Thyroid gland (tissue), 4 donors: ENCODE measurements at regions not wholly inside any gene's neighbourhood (a gene's known extent, or its start where the extent isn't known, plus 50 kb on each side); places are given as distances from the start of the nearest gene placed in this dataset.

Source experiments
- DNase-seq, 2 donors: peaks; one replicate each; pipeline ENCODE4 v3.0.0-alpha.2; 2019
- H3K27ac ChIP-seq, 3 donors: fragments of 200-600 bp; sonication (generic); 1 replicate in 2 of 3; 2 replicates in 1 of 3; pipeline ENCODE4 v1.5.1; 2016 to 2019; ENCODE audit warnings: mild to moderate bottlenecking in 1 of 3, moderate library complexity in 1 of 3
- H3K27me3 ChIP-seq: fragments of 200-600 bp; sonication (generic); one replicate; pipeline ENCODE4 v1.5.1; 2019
- H3K36me3 ChIP-seq, 2 donors: fragments of 200-600 bp; sonication (generic); one replicate each; pipeline ENCODE4 v1.5.1; 2016 to 2019
- H3K4me1 ChIP-seq, 2 donors: fragments of 200-600 bp; sonication (generic); one replicate each; pipeline ENCODE4 v1.5.1; 2017 to 2019
- H3K4me3 ChIP-seq, 3 donors: fragments of 200-600 bp; sonication (generic); replicated peaks in 1 of 3; 1 replicate in 2 of 3; 2 replicates in 1 of 3; pipeline ENCODE4 v1.5.1; 2016; ENCODE audit warnings: mild to moderate bottlenecking in 1 of 3
- H3K9me3 ChIP-seq: fragments of 200-600 bp; sonication (generic); one replicate; pipeline ENCODE4 v1.5.1; 2017
- POLR2A ChIP-seq, 2 donors: fragments of 450-650 bp; IDR thresholded peaks; one replicate each; pipeline ENCODE4 v1.6.1; 2017; ENCODE audit warnings: antibody characterized with exemption in 2 of 2, mild to moderate bottlenecking in 2 of 2, moderate library complexity in 1 of 2
- WGBS, 2 donors: methylation state at CpG; one replicate each; pipeline ENCODE4 v1.1.5; 2017; 5-methylcytosine and 5-hydroxymethylcytosine counted together
- intact Hi-C: fragments of 100-400 bp; cut with DNase I; formaldehyde crosslinking; loops from one replicate; pipeline ENCODE4 v1.15.1; 2023
- TF ChIP-seq, protein P1 (sequence below), 6 experiments: fragments of 200-600 bp in 3 of 6; fragments of 450-650 bp in 3 of 6; sonication (generic) in 3 of 6; IDR thresholded peaks; one replicate each; pipeline ENCODE4 v1.5.1; 2016 to 2019; ENCODE audit warnings: antibody characterized with exemption in 6 of 6, mild to moderate bottlenecking in 2 of 6, inconsistent platforms in 1 of 6, moderate library complexity in 1 of 6

DNA sequence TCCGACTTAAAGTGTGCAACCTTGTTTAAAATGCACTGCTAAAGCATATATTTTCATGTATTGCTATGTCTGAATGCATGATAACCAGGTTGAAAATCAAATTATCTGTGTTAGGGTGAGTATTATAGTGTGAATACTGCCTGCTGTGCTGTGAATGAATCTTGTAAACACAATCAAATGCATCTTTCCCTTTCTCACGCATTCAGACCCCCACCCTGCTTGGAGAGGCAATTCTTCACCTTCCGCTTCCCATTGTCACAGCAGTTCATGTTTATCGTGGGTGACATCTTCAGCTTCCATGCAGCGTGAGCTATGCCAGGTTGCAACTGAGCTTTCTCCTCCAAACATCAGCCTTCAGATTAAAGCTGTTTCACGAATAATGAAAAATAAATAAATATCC, 418.0 kb downstream of the MEIS1 start:
- Histone ChIP-seq H3K4me3 (no peak overlapping the region), H3K4me1 (no peaks in the 10 kb centered on the region), H3K27ac (no peak overlapping the region), H3K36me3 (no peaks in the 10 kb centered on the region), H3K27me3 (no peaks in the 10 kb centered on the region), H3K9me3 (no peaks in the 10 kb centered on the region)
- TF ChIP-seq, protein P1, sequence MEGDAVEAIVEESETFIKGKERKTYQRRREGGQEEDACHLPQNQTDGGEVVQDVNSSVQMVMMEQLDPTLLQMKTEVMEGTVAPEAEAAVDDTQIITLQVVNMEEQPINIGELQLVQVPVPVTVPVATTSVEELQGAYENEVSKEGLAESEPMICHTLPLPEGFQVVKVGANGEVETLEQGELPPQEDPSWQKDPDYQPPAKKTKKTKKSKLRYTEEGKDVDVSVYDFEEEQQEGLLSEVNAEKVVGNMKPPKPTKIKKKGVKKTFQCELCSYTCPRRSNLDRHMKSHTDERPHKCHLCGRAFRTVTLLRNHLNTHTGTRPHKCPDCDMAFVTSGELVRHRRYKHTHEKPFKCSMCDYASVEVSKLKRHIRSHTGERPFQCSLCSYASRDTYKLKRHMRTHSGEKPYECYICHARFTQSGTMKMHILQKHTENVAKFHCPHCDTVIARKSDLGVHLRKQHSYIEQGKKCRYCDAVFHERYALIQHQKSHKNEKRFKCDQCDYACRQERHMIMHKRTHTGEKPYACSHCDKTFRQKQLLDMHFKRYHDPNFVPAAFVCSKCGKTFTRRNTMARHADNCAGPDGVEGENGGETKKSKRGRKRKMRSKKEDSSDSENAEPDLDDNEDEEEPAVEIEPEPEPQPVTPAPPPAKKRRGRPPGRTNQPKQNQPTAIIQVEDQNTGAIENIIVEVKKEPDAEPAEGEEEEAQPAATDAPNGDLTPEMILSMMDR (IDR thresholded peaks at IDR 0.05) = no peak
- no peak for TF ChIP-seq POLR2A (IDR thresholded peaks at IDR 0.05)
- WGBS, 2 donors = 76 to 78% methylated on average over 6 of the region's 6 CpGs
- intact Hi-C loops = no loop called here
- no peak for DNase-seq

DNA sequence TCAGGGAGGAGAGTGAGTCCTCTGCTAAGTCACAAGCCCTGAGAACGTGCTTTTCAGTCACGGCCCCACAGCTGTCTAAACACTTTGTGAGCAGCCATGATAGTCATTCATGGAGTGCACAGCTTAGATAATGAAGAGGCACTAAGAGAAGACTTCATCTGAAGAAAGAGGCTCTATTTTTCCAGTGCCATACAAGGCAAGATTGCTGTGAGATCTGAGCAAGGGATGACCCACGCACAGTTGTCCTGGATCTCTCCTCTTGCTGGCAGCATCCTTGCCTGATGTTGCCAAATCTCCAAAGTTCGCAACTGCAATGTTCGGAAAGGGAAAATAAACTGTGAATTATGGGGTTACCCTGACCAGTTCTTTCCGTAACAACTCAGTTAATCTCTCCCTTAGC, 418.7 kb downstream of the MEIS1 start:
- WGBS, 2 donors = 76 to 83% methylated on average over 6 of the region's 6 CpGs

DNA sequence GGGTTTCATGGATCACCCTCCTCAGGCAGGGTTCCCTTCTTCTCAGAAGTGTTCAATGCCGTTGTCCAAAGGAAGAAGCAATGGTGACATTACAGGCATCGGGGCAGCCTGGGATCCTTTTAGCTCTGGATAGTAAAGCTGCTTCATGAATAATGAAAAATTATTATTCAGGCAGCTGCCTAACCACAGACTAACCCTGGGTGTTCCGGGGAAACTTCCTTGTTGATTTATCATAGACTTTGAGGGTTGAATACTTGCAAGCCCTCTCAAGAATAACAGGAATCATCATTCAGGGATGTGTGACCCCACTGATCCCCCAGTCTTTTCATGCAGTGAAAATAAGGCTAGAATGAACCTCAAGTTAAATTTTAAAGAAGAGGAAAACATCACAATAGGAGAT, 419.4 kb downstream of the MEIS1 start:
- no peak for TF ChIP-seq POLR2A (IDR thresholded peaks at IDR 0.05)
- TF ChIP-seq, protein P1 (IDR thresholded peaks at IDR 0.05) = no peak
- no peak for DNase-seq
- no peak overlapping the region for H3K27ac ChIP-seq
- H3K4me3 ChIP-seq = no peak overlapping the region
- no peaks in the 10 kb centered on the region for H3K27me3 ChIP-seq
- H3K4me1 ChIP-seq = no peaks in the 10 kb centered on the region
- H3K9me3 ChIP-seq = no peaks in the 10 kb centered on the region
- intact Hi-C loops = no loop called here
- 63 to 73% methylated on average over 3 of the region's 3 CpGs for WGBS, 2 donors
- H3K36me3 ChIP-seq = no peaks in the 10 kb centered on the region

More for the DNA sequence above, 418.7 kb downstream of the MEIS1 start:
- Histone ChIP-seq H3K36me3 (no peaks in the 10 kb centered on the region), H3K4me1 (no peaks in the 10 kb centered on the region), H3K9me3 (no peaks in the 10 kb centered on the region), H3K27me3 (no peaks in the 10 kb centered on the region), H3K27ac (no peak overlapping the region), H3K4me3 (no peak overlapping the region)
- TF ChIP-seq, protein P1 (IDR thresholded peaks at IDR 0.05) = no peak
- no peak for TF ChIP-seq POLR2A (IDR thresholded peaks at IDR 0.05)
- intact Hi-C loops = no loop called here
- DNase-seq = no peak

DNA sequence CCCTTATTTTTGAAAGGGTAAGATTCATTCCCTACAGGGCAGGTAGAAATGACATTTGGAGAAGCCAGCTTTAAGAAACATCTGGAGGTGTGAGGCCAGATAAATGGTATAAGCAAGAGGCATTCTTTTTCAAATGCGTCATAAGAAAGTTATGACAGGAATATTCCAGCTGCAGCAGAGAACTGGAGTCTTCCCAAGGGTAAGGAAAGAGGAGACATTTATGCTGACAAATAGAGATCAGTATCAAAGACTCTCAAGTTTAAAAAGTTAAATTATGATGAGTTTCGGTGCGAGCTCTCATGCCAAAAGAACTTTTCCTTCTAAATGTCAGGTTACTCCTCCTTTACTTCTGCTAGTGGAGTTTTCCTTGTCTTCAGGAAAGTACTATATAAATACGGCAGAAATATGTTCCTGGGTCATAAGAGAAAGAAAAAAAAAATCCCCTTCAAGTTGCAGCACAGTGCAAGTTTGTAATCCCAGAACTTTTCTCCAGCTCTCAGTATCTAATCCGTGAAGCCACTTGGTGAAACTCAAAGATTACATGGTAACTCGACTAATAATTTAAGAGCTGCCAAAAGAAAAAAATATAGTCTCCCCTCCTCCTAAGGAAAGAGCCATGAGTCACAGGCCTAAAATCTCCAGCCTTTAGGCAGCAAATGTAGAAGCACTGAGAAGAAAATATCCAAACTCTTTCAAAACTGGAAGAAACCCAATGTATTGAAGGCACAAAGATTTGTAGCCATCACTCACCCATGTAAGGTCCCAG, 428.1 kb downstream of the MEIS1 start:
- no peak for DNase-seq
- no peaks in the 10 kb centered on the region for H3K9me3 ChIP-seq
- H3K36me3 ChIP-seq = no peaks in the 10 kb centered on the region
- H3K4me3 ChIP-seq = no peak overlapping the region
- intact Hi-C loops = no loop called here
- H3K4me1 ChIP-seq = no peaks in the 10 kb centered on the region
- no peaks in the 10 kb centered on the region for H3K27me3 ChIP-seq
- TF ChIP-seq POLR2A (IDR thresholded peaks at IDR 0.05) = no peak
- TF ChIP-seq, protein P1 (IDR thresholded peaks at IDR 0.05) = no peak
- H3K27ac ChIP-seq = no peak overlapping the region
- 78 to 80% methylated on average over 6 of the region's 6 CpGs for WGBS, 2 donors

GRCh38 chr2:66865161-66865560, 430.2 kb downstream of the MEIS1 start:
- H3K27ac ChIP-seq = no peak overlapping the region
- no peaks in the 10 kb centered on the region for H3K36me3 ChIP-seq
- TF ChIP-seq POLR2A (IDR thresholded peaks at IDR 0.05) = no peak
- TF ChIP-seq, protein P1 (IDR thresholded peaks at IDR 0.05) = no peak
- H3K4me3 ChIP-seq = no peak overlapping the region
- H3K4me1 ChIP-seq = no peaks in the 10 kb centered on the region
- intact Hi-C loops = no loop called here
- no peak for DNase-seq
- H3K27me3 ChIP-seq = no peaks in the 10 kb centered on the region
- H3K9me3 ChIP-seq = no peaks in the 10 kb centered on the region
